Esophagus squamous epithelium (tissue), 4 donors: ENCODE measurements at regions not wholly inside any gene's neighbourhood (a gene's known extent, or its start where the extent isn't known, plus 50 kb on each side); places are given as distances from the start of the nearest gene placed in this dataset.

Experiments
- POLR2A ChIP-seq, 4 donors: fragments of 450-650 bp; IDR thresholded peaks; one replicate each; pipeline ENCODE4 v1.6.1; 2017; ENCODE audit warnings: antibody characterized with exemption in 4 of 4, mild to moderate bottlenecking in 4 of 4, moderate library complexity in 3 of 4
- TF ChIP-seq, protein P1 (sequence below), 6 experiments: fragments of 450-650 bp in 4 of 6; fragments of 200-600 bp in 2 of 6; sonication (generic) in 2 of 6; IDR thresholded peaks; one replicate each; pipeline ENCODE4 v1.5.1; 2016 to 2019; ENCODE audit warnings: antibody characterized with exemption in 6 of 6, mild to moderate bottlenecking in 4 of 6, moderate library complexity in 4 of 6

DNA sequence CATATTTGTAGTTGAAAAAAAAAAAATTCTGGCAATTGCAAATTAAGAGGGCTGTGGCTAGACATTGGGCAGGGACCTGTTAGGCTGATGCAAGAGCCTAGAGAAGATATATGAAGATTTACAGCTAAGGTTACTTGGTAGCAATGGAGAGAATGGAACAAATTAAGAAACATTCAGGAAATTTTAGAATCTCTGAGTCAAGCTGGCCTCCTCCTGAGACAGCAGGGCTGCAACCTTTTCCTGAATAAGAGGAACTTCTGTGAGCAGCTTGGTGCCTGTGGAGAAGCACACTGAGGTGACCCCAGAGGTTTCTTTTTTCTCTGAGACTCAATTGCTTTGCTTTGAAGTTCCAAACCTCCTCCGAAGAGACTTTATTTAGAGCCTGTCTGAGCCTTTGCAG lies 118.6 kb upstream of the LRATD1 start:
- TF ChIP-seq POLR2A (IDR thresholded peaks at IDR 0.05) = no peak
- TF ChIP-seq, protein P1, sequence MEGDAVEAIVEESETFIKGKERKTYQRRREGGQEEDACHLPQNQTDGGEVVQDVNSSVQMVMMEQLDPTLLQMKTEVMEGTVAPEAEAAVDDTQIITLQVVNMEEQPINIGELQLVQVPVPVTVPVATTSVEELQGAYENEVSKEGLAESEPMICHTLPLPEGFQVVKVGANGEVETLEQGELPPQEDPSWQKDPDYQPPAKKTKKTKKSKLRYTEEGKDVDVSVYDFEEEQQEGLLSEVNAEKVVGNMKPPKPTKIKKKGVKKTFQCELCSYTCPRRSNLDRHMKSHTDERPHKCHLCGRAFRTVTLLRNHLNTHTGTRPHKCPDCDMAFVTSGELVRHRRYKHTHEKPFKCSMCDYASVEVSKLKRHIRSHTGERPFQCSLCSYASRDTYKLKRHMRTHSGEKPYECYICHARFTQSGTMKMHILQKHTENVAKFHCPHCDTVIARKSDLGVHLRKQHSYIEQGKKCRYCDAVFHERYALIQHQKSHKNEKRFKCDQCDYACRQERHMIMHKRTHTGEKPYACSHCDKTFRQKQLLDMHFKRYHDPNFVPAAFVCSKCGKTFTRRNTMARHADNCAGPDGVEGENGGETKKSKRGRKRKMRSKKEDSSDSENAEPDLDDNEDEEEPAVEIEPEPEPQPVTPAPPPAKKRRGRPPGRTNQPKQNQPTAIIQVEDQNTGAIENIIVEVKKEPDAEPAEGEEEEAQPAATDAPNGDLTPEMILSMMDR (IDR thresholded peaks at IDR 0.05) = no peak
